ENCODE measurements at regions not wholly inside any gene's neighbourhood (a gene's known extent, or its start where the extent isn't known, plus 50 kb on each side); places are given as distances from the start of the nearest gene placed in this dataset.

GRCh38 chr18:11520536-11520935 lies 88.9 kb upstream of the SLC35G4 start:
- H3K27me3 ChIP-seq (ENCODE audit: control insufficient read depth in 1 of 2, insufficient read depth in 2 of 2, low read length in 2 of 2) = no peaks in the 10 kb centered on the region
- no peaks in the 10 kb centered on the region for H3K36me3 ChIP-seq (replicated peaks in 1 of 2; ENCODE audit: control insufficient read depth in 1 of 2, insufficient read depth in 2 of 2, low read length in 2 of 2)
- ChIA-PET POLR2A (no interaction called here), CTCF (ENCODE audit: low intra/inter-chr PET ratio, low total read pairs) (interaction anchor here (2.9 kb wide), 1 partner anchor 210 kb away, joined by 26 read pairs; no protein-coding TSS in a partner anchor)
- H2AFZ ChIP-seq (ENCODE audit: low read length) = no peak overlapping the region
- H3K9ac ChIP-seq (ENCODE audit: insufficient read depth, low read depth, low read length) = no peak overlapping the region
- no peaks in the 10 kb centered on the region for H3K79me2 ChIP-seq (ENCODE audit: insufficient read depth, low read length)
- ATAC-seq (no peak), DNase-seq (ENCODE audit: low spot score) (no peak), FAIRE-seq (no peak)
- BruUV-seq (replicated peaks) = no TSS peak
- H3K27ac ChIP-seq (ENCODE audit: extremely low read length, insufficient read depth, low read length) = no peak overlapping the region
- no peaks in the 10 kb centered on the region for H3K9me3 ChIP-seq (ENCODE audit: low read length)
- H3K4me1 ChIP-seq (ENCODE audit: insufficient read depth, low read length) = peaks cover 8% of the 10 kb centered on the region; the same call in 1 of the 2 replicates
- intact Hi-C loops (cut with micrococcal nuclease; ENCODE audit: unreplicated experiment) = no loop called here
- no peak for TF ChIP-seq ZNF263 (CRISPR knock-in tag; IDR thresholded peaks at IDR 0.05)
- no peak for TF ChIP-seq CBFB (CRISPR knock-in tag; IDR thresholded peaks at IDR 0.05)
- TF ChIP-seq SMARCC2 (IDR thresholded peaks at IDR 0.05) = no peak
- no peak for TF ChIP-seq ZNF33A (CRISPR knock-in tag; IDR thresholded peaks at IDR 0.05; ENCODE audit: borderline replicate concordance)
- TF ChIP-seq CBX5 (CRISPR knock-in tag; IDR thresholded peaks at IDR 0.05; ENCODE audit: borderline replicate concordance) = no peak
- no peak for TF ChIP-seq ZNF496 (CRISPR knock-in tag; IDR thresholded peaks at IDR 0.05; ENCODE audit: insufficient replicate concordance)
- no peak for TF ChIP-seq HMG20A (CRISPR knock-in tag; IDR thresholded peaks at IDR 0.05; ENCODE audit: borderline replicate concordance)
- TF ChIP-seq ZNF619 (CRISPR knock-in tag; IDR thresholded peaks at IDR 0.05) = no peak
- TF ChIP-seq ZXDC (CRISPR knock-in tag; IDR thresholded peaks at IDR 0.05) = no peak
- no peak for TF ChIP-seq ZNF530 (CRISPR knock-in tag; IDR thresholded peaks at IDR 0.05; ENCODE audit: low read depth)
- TF ChIP-seq ZNF180 (CRISPR knock-in tag; IDR thresholded peaks at IDR 0.05; ENCODE audit: borderline replicate concordance, low read depth) = no peak
- no peak for TF ChIP-seq JARID2 (CRISPR knock-in tag; IDR thresholded peaks at IDR 0.05; ENCODE audit: insufficient replicate concordance)
- no peak for TF ChIP-seq GATAD1 (CRISPR knock-in tag; IDR thresholded peaks at IDR 0.05)
- no peak for TF ChIP-seq AGO1 (IDR thresholded peaks at IDR 0.05; ENCODE audit: low read depth, low read length, poor library complexity, severe bottlenecking)
- TF ChIP-seq, protein P1, sequence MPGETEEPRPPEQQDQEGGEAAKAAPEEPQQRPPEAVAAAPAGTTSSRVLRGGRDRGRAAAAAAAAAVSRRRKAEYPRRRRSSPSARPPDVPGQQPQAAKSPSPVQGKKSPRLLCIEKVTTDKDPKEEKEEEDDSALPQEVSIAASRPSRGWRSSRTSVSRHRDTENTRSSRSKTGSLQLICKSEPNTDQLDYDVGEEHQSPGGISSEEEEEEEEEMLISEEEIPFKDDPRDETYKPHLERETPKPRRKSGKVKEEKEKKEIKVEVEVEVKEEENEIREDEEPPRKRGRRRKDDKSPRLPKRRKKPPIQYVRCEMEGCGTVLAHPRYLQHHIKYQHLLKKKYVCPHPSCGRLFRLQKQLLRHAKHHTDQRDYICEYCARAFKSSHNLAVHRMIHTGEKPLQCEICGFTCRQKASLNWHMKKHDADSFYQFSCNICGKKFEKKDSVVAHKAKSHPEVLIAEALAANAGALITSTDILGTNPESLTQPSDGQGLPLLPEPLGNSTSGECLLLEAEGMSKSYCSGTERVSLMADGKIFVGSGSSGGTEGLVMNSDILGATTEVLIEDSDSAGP (CRISPR knock-in tag; IDR thresholded peaks at IDR 0.05; ENCODE audit: borderline replicate concordance) = no peak
- no peak for TF ChIP-seq PTBP1 (IDR thresholded peaks at IDR 0.05; ENCODE audit: low read depth, low read length, poor library complexity, severe bottlenecking)
- no peaks in the 10 kb centered on the region for H4K20me1 ChIP-seq (ENCODE audit: insufficient read depth, low read length)
- no peak overlapping the region for H3K4me2 ChIP-seq (ENCODE audit: low read depth, low read length)
- no peak overlapping the region for H3K4me3 ChIP-seq (replicated peaks in 1 of 3; ENCODE audit: insufficient read depth in 1 of 3, low read depth in 2 of 3, low read length in 3 of 3)
- in situ Hi-C loops (cut with HindIII; ENCODE audit: extremely low pct_ligation_motif_present, low pct_unique_long_range_greater_than_20kb) = no loop called here
- WGBS (ENCODE audit: low lambda C conversion rate) = 40% methylated on average over 6 of the region's 6 CpGs
